ENCODE measurements at regions not wholly inside any gene's neighbourhood (a gene's known extent, or its start where the extent isn't known, plus 50 kb on each side); places are given as distances from the start of the nearest gene placed in this dataset.
"Not testable (repeated sequence)": the region's sequence is repeated elsewhere in the genome, so short reads cannot be mapped to it uniquely, and the experiment has no call there.

DNA sequence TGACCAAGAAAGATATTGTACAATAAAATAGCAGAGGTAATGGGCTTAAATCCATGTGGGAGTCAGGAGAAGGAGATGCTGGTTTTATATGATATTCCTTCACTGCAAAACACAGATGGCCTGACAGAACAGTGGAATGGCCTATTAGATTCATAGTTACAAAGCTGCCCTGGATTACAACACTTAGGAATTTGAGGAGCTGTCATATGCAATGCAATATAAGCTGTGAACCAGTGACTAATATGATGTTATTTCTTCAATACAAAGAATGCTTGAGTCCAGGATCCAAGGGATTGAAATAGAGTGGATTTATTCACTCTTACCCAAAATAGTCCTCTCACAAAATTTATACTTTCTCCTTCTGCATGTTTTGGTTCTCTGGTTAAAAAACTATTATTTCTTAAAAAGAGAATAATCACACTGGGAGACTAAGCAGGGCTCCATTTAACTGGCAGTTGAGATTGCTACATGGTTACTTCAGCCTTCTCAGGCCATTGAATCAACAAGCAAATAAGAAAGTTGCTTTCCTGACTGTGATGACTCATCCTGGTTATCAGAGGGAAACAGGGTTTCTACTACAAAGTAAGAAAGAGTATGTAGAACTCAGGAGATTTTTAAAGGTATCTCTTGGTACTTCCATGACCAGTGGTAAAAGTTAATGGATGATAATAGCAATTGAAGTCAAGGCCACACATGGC, 79.8 kb upstream of the ZPLD1 start:
- TF ChIP-seq, protein P1, sequence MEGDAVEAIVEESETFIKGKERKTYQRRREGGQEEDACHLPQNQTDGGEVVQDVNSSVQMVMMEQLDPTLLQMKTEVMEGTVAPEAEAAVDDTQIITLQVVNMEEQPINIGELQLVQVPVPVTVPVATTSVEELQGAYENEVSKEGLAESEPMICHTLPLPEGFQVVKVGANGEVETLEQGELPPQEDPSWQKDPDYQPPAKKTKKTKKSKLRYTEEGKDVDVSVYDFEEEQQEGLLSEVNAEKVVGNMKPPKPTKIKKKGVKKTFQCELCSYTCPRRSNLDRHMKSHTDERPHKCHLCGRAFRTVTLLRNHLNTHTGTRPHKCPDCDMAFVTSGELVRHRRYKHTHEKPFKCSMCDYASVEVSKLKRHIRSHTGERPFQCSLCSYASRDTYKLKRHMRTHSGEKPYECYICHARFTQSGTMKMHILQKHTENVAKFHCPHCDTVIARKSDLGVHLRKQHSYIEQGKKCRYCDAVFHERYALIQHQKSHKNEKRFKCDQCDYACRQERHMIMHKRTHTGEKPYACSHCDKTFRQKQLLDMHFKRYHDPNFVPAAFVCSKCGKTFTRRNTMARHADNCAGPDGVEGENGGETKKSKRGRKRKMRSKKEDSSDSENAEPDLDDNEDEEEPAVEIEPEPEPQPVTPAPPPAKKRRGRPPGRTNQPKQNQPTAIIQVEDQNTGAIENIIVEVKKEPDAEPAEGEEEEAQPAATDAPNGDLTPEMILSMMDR (IDR thresholded peaks at IDR 0.05; ENCODE audit: unreplicated experiment): no peak
- Mint-ChIP-seq H3K27ac (no peak overlapping the region), H3K36me3 (ENCODE audit: insufficient read depth) (no peaks in the 10 kb centered on the region), H3K4me3 (ENCODE audit: low read depth) (no peak overlapping the region), H3K27me3 (no peaks in the 10 kb centered on the region), H3K9me3 (ENCODE audit: low read depth) (no peaks in the 10 kb centered on the region), H3K4me1 (ENCODE audit: low read depth) (no peaks in the 10 kb centered on the region)
- DNase-seq (ENCODE audit: low spot score, unreplicated experiment): no peak

DNA sequence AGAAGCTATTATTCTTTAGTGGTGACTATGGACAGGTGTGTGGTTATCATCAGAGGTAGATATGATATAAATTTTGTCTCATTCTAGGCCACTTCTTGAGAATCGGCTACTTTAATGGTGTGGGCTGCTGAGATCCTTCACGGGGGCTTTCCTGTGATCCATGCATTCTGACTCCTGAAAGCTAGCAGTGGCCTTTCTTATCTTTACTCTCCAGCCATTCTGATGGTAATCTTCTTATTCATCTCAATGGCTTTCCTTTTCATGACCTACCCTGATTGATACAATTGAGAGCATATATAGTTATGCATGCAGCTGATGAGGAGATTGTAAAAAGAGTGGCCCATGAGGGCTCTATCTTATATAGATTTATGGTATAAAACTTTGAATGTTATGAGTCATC, 78.3 kb upstream of the ZPLD1 start:
- H3K9me3 Mint-ChIP-seq (ENCODE audit: low read depth): no peaks in the 10 kb centered on the region

DNA sequence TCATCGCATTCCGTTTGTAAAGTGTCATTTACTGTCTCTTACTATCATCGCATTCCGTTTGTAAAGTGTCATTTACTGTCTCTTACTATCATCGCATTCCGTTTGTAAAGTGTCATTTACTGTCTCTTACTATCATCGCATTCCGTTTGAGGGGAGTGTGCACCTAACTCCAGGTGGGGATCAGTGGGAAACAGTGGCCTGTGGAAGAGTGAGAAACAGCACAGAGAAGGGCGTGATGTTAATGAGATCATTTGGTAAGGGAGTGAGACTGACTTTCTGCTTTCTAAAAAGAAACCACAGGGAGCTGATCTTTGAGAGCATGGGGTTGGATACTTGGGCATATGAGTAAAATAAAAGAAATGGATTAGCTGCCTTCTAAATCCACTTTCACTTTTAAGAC, 77.5 kb upstream of the ZPLD1 start:
- H3K27me3 Mint-ChIP-seq; H3K4me3 Mint-ChIP-seq (ENCODE audit: low read depth); DNase-seq (ENCODE audit: low spot score, unreplicated experiment); H3K27ac Mint-ChIP-seq; H3K9me3 Mint-ChIP-seq (ENCODE audit: low read depth); H3K4me1 Mint-ChIP-seq (ENCODE audit: low read depth); H3K36me3 Mint-ChIP-seq (ENCODE audit: insufficient read depth): not testable (repeated sequence)

More for the DNA sequence above, 78.3 kb upstream of the ZPLD1 start:
- TF ChIP-seq, protein P1 (IDR thresholded peaks at IDR 0.05; ENCODE audit: unreplicated experiment): no peak
- Mint-ChIP-seq H3K27ac (no peak overlapping the region), H3K36me3 (ENCODE audit: insufficient read depth) (no peaks in the 10 kb centered on the region), H3K27me3 (no peaks in the 10 kb centered on the region), H3K4me1 (ENCODE audit: low read depth) (no peaks in the 10 kb centered on the region), H3K4me3 (ENCODE audit: low read depth) (no peak overlapping the region)
- no peak for DNase-seq (ENCODE audit: low spot score, unreplicated experiment)

DNA sequence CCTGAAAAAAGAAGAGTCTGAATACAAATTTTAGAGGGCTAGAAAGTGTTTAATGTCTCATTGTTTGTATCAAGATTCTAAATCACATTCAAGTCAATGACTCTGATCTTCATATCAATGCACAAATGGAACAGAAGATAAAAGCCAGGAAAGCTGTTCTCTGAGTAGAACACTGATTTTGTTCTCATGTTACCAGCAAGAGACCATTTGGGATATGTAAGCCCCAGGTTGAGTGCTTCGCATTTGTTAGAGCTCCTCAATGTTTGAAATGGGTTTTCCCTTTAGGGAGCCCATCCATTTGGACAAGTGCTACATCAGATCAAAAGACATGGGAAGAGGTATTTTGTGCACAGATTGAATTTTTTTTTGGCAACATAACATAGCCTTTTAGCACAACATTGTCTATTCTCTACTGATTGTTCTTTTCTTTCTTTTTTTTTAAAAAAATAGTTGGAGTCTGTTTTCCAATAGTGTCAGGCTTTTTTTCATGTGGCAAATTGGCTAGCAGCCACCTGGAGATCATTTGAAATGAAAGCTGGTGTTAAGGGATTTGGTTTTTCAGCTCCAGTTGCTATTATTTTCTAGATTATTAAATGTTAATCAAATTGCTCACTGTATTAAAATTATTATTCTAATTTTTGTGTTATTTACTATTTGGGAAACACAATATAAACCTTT, 74.5 kb upstream of the ZPLD1 start:
- Mint-ChIP-seq H3K4me1 (ENCODE audit: low read depth) (no peaks in the 10 kb centered on the region), H3K27ac (no peak overlapping the region), H3K9me3 (ENCODE audit: low read depth) (peaks cover 12% of the 10 kb centered on the region), H3K4me3 (ENCODE audit: low read depth) (no peak overlapping the region), H3K36me3 (ENCODE audit: insufficient read depth) (no peaks in the 10 kb centered on the region), H3K27me3 (no peaks in the 10 kb centered on the region)
- no peak for DNase-seq (ENCODE audit: low spot score, unreplicated experiment)
- TF ChIP-seq, protein P1 (IDR thresholded peaks at IDR 0.05; ENCODE audit: unreplicated experiment): no peak

DNA sequence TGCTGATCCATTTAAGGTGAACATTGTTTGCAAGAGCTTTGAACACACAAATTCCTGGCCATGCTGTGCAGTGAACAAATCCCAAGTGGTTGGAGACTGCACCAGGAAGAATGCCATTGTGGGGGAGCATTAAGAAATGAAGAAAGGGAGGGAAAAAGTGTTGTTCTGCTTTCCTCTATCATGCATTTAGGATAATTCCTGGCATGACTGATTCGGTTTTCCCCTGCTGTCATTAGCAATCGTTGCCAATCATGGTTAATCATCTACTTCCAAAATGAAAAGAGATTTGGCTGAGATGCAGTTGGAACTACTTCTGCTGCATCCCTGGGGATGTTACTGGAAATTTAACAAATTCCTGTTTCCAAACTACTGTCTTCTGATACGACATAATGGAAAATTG, 73.7 kb upstream of the ZPLD1 start:
- H3K9me3 Mint-ChIP-seq (ENCODE audit: low read depth): peaks cover 12% of the 10 kb centered on the region
- H3K27ac Mint-ChIP-seq: no peak overlapping the region
- TF ChIP-seq, protein P1 (IDR thresholded peaks at IDR 0.05; ENCODE audit: unreplicated experiment): no peak
- H3K27me3 Mint-ChIP-seq: no peaks in the 10 kb centered on the region
- H3K36me3 Mint-ChIP-seq (ENCODE audit: insufficient read depth): no peaks in the 10 kb centered on the region
- no peaks in the 10 kb centered on the region for H3K4me1 Mint-ChIP-seq (ENCODE audit: low read depth)
- no peak for DNase-seq (ENCODE audit: low spot score, unreplicated experiment)
- no peak overlapping the region for H3K4me3 Mint-ChIP-seq (ENCODE audit: low read depth)

DNA sequence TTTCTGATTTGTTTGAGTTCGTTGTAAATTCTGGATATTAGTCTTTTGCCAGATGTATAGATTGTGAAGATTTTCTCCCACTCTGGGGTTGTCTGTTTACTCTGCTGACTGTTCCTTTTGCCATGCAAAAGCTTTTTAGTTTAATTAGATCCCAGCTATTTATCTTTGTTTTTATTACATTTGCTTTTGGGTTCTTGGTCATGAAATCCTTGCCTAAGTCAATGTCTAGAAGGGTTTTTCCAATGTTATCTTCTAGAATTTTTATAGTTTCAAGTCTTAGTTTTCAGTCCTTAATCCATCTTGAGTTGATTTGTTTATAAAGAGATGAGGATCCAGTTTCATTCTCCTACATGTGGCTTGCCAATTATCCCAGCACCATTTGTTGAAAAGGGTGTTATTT, 68.7 kb upstream of the ZPLD1 start:
- not testable (repeated sequence) for H3K27ac Mint-ChIP-seq, H3K27me3 Mint-ChIP-seq
- H3K9me3 Mint-ChIP-seq (ENCODE audit: low read depth): peaks cover 20% of the 10 kb centered on the region

More for the DNA sequence above, 68.7 kb upstream of the ZPLD1 start:
- not testable (repeated sequence) for H3K36me3 Mint-ChIP-seq (ENCODE audit: insufficient read depth); DNase-seq (ENCODE audit: low spot score, unreplicated experiment); H3K4me3 Mint-ChIP-seq (ENCODE audit: low read depth); H3K4me1 Mint-ChIP-seq (ENCODE audit: low read depth)

Data from progenitor cell of endocrine pancreas (in vitro differentiated cells).